Tongue (tissue), 1 donor: ENCODE measurements at regions not wholly inside any gene's neighbourhood (a gene's known extent, or its start where the extent isn't known, plus 50 kb on each side); places are given as distances from the start of the nearest gene placed in this dataset.
"Not testable (repeated sequence)": the region's sequence is repeated elsewhere in the genome, so short reads cannot be mapped to it uniquely, and the experiment has no call there.

Source experiments
- DNase-seq: peaks from one replicate; pipeline ENCODE4 v3.0.0-alpha.2; 2015

- DNase-seq = no peak
Observed at GRCh38 chr10:111267673-111268072, 190.8 kb downstream of the ADRA2A start.

- no peak for DNase-seq
Observed at GRCh38 chr10:111273235-111273634, 196.4 kb downstream of the ADRA2A start.

GRCh38 chr10:111273635-111274034, 196.8 kb downstream of the ADRA2A start:
- DNase-seq = no peak

GRCh38 chr10:111275091-111275490, 198.3 kb downstream of the ADRA2A start:
- DNase-seq = no peak

GRCh38 chr10:111277661-111278060, 200.8 kb downstream of the ADRA2A start:
- DNase-seq = peak; percentile 62

GRCh38 chr10:111278266-111278665, 201.4 kb downstream of the ADRA2A start:
- peak; percentile 56 for DNase-seq

- peak; percentile 65 for DNase-seq
Observed at GRCh38 chr10:111281516-111281915, 204.7 kb downstream of the ADRA2A start.

- DNase-seq = no peak
Observed at GRCh38 chr10:111289461-111289860, 212.6 kb downstream of the ADRA2A start.

- no peak for DNase-seq
Observed at GRCh38 chr10:111290649-111291048, 213.8 kb downstream of the ADRA2A start.

- no peak for DNase-seq
Observed at GRCh38 chr10:111295788-111296187, 219.0 kb downstream of the ADRA2A start.

GRCh38 chr10:111297351-111297848, 220.6 kb downstream of the ADRA2A start:
- peak; percentile 16 for DNase-seq

- no peak for DNase-seq
Observed at GRCh38 chr10:111298031-111298430, 221.2 kb downstream of the ADRA2A start.

GRCh38 chr10:111299037-111299436, 222.2 kb downstream of the ADRA2A start:
- no peak for DNase-seq

GRCh38 chr10:111303887-111304286, 227.1 kb downstream of the ADRA2A start:
- DNase-seq = peak; percentile 26

- no peak for DNase-seq
Observed at GRCh38 chr10:111316722-111317212, 239.9 kb downstream of the ADRA2A start.

GRCh38 chr10:111319866-111320265, 243.0 kb downstream of the ADRA2A start:
- no peak for DNase-seq

- DNase-seq = peak; percentile 1
Observed at GRCh38 chr10:111323389-111323966, 246.6 kb downstream of the ADRA2A start.

GRCh38 chr10:111332174-111332573, 255.3 kb downstream of the ADRA2A start:
- not testable (repeated sequence) for DNase-seq

- no peak for DNase-seq
Observed at GRCh38 chr10:111335826-111336225, 259.0 kb downstream of the ADRA2A start.

GRCh38 chr10:111338035-111338434, 261.2 kb downstream of the ADRA2A start:
- no peak for DNase-seq

- DNase-seq = no peak
Observed at GRCh38 chr10:111338805-111339204, 262.0 kb downstream of the ADRA2A start.

GRCh38 chr10:111344804-111345203, 268.0 kb downstream of the ADRA2A start:
- DNase-seq = no peak

- no peak for DNase-seq
Observed at GRCh38 chr10:111347386-111348013, 270.7 kb downstream of the ADRA2A start.

GRCh38 chr10:111348076-111348475, 271.2 kb downstream of the ADRA2A start:
- no peak for DNase-seq
